Stimulated activated CD8-positive, alpha-beta memory T cell treated with anti-CD3 and anti-CD28 coated beads, Interleukin-2, amount 100 ng/mL, for 48 hours (primary cell): ENCODE measurements at regions not wholly inside any gene's neighbourhood (a gene's known extent, or its start where the extent isn't known, plus 50 kb on each side); places are given as distances from the start of the nearest gene placed in this dataset.
A peak's percentile ranks its signal among the peaks of the same experiment; 100 is the strongest.

Source experiments
- DNase-seq, 2 donors: peaks; one replicate each; pipeline ENCODE4 v3.0.0-alpha.2; 2020; ENCODE audit warnings: low read depth in 2 of 2

DNA sequence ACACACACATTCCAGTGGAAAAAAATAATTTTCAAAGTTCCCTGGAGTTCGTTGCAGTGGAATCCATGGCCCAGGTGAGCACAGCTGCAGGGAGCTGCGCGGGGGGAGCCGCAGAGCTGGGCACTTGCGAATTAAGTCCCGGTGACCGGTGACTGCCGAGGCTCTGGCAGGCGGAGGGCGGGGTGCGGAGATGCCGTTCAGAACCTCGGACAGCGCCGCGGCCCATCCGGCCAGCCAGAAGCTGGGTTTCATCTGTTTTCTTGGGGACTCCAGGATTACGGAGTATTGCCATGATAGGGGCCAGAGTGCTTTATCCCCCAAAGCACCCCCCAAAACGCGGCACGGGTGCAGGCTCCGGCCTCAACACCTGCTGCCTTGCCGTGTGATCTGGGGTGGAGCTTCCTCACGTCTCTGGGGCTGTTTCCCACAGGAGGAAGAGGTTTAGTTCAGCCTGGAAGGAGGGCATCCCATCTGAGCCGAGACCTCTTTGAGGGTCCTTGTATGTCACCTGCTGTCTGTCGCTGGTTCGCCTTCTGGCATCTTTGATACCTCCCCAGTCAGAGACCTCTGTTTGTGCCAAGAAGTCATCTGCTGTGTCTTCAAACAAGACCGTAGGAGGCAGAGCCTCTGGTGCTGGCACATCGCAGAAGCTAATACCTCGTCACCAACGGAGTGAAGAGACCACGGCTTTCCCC lies 99.4 kb downstream of the YTHDF1 start:
- no peak for DNase-seq

DNA sequence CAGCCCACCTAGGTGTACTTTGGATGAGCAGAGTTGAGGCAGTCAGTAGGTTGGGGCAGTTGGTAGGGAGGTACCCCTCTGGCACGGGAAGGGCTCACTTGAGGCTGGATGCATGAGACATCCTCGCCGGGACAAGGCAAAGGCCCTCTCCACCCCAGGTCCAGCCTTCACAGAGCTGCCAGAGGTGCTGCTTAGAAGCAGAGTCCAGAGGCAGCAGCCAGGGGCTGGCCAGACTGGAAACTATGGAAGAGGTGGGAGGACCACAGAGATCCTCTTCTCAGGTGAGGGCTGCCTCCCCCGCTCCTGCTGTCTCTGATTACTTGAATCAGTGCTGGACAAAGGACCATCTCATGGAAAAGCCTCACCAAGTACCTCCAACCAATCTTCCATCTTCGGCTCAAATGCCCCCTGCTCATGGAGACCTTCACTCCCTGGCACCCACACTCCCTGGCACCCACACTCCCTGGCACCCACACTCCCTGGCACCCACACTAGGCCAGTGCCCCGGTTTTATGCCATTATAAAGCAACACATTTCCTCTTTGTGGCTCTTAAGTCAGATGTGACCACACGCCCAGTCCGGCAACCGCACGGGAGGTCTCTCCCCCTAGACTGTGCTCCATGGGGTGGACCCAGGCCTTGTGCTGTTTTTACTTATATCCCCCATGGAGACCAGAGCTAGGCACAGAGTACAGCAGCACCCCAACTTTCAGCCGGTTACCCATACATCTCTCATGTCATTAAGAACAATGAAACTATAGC lies 100.1 kb downstream of the YTHDF1 start:
- DNase-seq, result no peak

DNA sequence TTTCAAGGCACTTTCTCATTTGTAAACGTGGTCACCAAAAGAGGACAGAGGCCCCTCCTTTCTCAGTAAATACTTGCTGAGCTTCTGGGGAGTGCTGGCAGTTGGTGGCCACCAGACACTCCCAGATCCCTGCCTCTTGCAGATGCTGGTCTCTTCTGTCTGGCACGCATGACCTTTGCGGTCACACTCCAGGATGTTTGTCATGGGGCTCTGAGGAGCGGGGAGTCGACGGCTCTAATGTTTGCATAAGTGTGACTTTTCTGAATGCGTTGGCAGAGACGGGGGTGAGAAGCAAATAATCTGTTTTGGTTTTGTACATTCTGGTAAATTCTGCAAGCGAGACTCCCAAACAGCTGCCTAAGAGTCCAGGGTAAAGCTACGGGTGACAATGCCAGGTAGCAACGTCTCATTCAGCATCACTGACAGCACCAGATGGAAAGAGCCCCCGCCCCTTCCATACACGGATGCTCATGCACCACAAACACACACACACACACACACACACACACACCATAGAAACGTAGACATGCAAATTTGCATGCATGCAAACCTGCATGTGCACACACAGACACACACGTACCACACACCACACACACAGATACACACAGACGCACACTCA lies 101.1 kb downstream of the YTHDF1 start:
- DNase-seq, result no peak

DNA sequence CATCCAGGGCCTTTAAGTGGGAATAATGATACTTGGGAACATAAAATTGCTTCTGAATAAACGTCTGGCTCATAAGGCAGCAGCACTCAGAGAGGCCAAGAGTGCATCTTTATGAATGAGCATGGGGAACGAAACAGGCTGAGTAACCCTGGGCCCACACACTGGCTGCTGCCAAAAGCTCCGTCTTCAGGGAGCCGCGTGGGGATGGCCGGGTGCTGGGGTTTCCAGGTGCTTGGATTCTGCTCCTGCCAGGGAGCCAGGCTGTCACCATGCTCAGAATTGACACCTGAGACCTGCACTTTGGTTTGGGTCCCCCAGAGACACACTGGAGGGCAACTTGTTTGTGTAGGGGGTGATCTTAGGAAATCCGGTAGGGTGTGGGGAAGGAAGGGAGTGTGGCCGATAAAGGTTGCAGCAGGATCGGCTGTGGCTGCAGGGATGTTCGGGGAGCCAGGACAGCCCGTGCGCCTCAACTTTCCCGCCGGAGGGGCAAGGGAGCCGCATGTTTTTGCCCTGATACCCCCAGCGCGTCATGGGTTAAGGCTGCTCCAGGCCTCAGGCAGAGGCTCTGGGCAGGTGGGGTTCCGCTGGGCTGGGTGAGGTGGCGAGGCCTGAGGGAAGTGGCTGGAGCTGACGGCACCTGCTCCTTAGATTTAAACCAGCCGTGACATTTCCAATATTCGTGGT lies 101.8 kb downstream of the YTHDF1 start:
- DNase-seq, result no peak

DNA sequence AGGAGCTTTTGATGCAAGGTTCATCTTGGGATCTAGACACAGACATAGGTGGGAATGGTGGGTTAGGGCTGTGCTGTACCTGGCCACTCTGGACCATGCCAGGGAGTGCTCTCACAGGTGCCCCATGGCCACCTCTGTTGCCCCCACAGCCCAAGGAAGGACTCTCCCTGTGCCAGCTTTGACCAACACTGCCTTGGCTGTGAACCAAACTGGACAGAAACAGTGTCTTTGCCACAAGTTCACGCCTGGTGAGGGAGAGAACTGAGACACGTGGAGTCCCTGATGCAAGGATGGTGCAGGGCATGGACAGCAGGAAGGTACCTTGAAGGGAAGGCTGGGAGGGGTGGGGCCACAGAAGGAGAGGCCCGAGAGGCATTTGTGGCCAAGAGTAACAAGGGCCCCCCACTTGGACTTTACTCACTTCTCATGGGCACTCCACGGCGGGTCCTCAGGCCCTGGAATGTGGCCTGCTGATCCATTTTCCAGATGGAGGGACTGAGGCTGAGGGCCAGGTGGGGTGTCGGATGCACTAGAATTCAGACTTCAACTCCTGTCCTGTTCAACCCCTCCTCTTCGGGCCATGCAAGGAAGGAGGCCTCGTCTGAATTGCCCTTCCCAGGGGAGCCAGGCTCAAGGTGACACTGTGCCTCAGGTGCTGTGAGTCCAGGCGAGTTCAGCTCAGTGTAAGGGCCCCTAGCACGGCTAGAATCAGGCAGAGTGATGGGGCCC lies 103.3 kb downstream of the YTHDF1 start:
- DNase-seq, result no peak

DNA sequence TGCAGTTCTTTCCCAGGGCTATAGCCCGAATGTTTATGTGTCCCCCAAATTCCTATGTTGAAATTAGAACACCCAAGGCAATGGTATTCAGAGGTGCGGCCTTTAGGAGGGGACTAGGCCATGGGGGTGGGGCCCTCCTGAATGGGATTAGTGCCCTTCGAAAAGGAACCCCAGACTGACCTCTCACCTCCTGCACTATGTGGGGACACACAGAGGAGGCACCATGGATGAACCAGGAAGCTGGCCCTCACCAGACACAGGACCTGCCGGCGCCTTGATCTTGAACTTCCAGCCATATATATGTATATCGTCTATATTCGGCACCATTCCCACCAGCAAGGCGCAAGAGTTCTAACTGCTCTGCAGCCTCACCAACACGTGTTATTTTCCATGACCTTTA lies 101.5 kb upstream of the BHLHE23 start:
- no peak for DNase-seq

DNA sequence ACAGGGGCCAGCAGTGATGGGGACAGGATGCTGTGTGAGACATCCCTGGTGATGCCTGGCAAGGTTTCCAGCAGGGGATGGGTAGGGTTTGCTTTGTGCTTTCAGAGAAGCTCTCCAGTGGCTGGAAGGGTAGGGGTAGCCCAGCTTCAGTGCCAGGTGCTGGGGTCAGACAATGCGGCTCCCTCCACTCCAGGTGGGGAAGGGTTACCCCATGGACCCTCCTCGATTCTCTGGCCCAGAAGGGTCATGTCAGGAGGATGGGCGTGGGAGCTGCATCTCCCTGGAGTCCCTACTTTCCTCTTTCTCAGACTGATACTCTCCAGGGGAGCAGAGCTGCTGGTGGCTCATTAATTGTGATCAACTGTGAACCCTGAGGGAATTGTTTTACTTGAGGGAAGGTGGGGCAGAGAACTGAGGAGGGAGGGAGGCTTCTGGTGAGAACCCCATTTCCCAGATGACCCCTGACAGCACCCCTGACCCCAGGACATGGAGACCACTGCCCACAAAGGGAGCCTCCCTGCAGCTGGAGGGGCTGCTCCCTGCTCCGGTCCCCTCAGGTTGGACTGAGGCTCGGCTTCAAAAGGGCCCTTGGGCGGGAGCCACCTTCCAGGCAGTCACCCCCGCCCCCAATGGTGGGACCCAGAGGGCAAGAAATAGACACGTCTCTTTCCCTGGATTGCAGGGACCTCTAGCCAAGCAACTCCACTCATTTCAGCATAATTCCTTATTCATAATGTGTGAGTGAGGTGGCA lies 100.9 kb upstream of the BHLHE23 start:
- no peak for DNase-seq

DNA sequence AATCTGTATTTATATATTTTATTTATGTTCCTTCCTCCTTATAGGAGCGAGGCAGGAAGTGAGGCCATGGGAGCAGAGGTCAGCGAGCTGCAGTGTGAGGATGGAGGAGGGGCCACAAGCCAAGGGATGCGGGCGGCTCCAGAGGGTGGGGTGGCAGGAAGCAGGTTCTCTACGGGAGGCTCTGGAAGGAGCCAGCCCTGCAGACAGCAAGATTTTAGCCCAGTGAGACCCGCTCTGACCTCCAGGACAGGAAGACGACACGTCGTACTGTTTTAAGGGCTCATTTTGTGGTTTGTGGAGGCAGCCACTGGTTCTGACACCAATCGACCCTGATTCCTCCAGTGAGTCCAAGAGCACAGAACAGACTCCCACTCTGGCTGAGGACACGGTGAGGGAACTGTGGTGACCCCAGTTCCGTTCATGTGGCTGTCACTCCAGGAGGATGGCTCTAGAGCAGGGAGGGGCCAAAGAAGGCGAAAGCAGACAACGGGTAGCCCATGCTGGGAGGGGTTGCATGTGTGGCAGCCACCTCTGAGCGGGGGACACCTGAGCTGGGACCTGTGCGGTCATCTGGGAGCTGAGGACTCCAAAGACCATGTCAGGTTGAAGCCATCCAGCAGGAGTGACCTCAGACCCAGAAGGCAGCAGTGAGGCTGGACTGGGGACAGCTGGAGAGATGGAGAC lies 100.1 kb upstream of the BHLHE23 start:
- DNase-seq, result no peak

DNA sequence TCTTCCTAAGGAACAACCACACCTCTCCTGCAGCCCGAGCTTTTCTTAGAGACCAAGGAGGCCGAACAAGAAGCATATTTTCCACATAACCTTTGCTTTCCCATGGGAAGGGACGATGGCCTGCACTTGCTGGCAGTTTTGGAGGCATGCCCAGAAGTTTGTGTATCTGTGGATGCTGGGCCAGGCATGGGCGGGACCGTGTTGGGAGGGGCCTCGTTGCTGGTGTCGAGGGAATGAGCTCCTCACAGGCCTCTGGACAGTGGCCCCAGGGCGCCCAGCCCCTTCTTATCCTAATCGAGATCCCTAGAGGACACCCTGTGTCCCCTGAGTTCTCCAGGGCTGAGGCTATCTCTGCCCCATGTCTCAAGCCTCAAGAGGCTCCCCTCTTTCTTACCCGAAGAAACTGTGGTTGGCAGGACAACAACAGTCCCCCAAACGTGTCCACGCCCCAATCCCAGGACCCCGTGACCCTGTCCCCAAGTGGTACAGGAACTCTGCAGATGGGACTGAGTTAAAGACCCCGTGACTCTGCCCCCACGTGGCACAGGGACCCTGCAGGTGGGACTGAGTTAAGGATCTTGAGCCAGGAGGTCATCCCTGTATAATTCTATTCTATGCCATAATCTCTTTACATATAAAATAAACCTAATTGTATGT lies 99.5 kb upstream of the BHLHE23 start:
- no peak for DNase-seq

DNA sequence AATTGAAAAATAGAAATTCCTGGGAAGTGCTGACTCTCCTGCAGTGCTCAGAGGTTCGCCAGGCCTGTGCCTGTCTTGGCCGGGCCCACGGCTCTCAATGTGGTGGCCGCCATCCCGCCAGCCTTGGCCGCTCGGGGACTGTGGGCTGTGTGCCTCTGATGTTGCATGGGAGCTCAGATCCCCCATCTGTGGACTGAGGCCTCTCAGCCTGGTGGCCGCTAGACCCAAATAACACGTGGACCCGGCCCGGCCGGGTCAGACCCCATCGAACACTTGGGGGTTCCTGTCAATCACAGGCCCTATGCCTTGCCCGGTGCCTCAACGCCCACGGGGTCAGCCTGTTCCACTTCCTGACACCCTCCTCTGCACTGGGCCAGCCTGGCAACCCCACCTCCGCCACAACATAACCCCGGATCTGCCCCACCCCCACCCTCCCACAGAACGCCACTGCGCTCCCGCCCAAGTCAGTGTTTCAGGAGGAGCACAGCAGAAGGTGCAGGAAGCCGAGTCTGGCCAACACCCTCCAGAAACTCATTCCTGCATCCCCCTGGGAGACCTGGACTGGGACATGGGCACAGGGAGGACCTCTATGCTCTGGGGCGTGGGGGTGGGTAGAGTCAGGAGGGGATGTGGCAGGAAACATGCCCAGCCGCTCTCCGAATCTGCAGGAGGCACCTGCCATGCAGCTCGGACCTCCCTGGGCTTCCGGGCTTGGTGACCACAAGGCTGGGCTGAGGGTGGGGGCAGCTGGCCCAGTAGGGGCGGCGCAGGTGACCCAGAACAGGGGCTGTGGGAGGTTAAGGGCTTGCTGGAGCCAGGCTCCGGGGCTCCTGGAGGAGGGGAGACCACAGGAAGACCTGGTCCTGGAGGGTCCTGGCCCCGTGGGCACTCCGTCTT lies 98.7 kb upstream of the BHLHE23 start:
- no peak for DNase-seq

DNA sequence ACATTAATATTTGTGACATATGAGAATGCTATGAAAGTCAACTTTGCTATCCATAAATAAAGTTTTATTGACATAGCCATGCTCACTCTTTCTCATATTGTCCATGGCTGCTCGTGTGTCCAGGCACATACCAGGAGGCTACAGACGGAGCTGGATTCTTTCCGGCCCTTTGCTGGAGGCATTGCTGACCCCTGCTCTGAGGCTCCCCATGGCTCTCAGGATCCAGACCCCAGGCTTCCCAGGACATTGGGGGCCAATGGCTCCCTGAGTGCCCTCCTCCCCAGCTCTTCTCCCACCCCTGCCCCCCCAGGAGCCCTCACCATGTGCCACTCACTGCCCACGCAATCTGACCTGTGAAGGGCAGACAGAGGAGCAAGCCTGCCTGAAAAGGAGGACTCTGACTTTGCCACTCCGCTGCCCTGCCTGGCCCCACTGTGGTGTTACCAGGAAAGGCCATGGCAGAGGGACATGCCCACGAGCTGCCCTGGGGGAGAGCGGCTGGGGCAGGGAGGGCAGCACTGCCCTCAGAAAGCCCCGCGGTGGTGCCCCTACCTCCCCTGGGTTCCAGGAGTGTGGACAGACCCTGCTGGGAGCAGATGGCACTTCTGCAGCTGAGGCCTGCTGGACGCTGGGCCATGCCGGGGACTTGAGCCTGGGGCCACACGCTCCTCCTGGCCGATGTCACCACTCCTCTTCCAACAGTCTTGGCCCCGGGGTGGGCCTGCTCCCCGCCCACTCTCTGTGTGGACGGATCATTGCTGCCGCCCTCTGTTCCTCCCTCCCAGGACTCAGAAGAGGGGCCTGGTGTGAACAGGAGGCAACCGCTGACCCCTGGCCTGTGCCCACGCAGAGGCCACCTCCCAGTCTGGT lies 97.8 kb upstream of the BHLHE23 start:
- DNase-seq, result no peak

DNA sequence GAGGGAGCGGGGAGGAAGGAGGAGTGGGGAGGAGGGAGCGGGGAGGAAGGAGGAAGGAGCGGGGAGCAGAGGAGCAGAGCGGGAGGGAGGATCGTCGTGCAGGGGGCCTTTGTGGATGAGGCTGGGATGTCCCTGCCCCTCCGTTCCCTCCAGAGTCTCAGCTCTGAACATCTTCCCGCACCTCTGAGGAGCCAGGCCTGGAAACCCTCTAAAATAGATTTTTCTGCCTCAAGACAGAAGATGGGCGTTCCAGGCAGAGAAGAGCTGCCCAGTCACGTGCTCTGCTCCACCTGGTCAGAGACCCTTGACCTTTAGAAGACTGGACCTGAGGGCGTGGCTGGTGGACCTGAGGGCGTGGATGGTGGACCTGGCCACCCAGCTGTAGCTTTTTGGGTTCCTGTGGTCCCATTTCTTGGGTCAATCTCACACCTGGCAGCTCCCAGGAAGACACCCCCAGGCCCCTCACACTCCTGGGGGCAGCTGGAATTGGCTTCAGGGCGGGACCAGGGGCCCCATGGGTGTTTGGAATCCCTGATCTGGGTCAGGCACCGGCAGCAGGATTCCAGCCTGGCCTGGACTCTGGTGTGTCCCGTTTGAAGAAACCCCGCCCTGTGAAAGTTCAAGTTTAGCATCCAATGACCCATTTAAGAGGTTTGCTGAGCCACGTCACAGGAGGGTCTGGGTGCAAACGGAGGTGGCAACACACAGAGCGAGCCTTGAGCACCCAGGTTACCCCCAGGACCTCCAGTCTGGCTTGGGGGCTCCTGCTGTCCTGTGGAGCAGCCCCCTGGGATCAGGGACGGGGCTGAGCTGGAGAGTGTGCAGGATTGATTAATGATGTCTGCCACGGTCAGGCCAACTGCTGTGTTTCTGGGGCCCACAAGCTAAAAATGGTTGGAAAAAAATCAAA lies 96.9 kb upstream of the BHLHE23 start:
- no peak for DNase-seq

DNA sequence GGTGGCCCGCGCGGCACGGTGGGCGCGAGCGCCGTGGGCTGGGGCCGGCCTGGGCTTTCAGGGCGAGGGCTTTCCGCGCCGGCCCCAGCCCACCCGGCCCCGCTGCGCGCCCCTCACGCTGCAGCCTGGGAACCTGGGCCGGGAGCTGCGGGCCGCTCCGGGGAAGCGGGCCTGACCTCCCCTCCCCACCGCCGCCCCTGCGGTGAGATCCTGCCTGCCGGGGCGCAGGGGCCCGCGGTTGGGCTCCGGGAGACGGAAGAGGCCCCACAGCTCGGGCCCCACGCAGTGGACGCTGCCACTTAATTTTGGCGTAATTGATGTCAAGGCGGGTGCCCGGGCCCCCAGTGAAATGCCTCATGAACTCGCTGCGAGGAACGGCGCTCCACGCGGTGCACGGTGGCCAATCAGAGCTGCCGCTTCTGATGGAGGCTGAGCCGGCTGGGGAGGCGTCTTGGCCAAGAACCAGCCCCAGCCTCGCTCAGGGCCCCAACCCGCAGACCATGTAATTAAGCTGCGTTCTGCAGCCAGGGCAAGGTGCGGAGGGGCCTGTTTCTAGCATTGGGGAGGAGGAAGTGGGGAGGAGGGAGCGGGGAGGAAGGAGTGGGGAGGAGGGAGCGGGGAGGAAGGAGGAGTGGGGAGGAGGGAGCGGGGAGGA lies 96.1 kb upstream of the BHLHE23 start:
- peak; percentile 44 to 55 for DNase-seq

DNA sequence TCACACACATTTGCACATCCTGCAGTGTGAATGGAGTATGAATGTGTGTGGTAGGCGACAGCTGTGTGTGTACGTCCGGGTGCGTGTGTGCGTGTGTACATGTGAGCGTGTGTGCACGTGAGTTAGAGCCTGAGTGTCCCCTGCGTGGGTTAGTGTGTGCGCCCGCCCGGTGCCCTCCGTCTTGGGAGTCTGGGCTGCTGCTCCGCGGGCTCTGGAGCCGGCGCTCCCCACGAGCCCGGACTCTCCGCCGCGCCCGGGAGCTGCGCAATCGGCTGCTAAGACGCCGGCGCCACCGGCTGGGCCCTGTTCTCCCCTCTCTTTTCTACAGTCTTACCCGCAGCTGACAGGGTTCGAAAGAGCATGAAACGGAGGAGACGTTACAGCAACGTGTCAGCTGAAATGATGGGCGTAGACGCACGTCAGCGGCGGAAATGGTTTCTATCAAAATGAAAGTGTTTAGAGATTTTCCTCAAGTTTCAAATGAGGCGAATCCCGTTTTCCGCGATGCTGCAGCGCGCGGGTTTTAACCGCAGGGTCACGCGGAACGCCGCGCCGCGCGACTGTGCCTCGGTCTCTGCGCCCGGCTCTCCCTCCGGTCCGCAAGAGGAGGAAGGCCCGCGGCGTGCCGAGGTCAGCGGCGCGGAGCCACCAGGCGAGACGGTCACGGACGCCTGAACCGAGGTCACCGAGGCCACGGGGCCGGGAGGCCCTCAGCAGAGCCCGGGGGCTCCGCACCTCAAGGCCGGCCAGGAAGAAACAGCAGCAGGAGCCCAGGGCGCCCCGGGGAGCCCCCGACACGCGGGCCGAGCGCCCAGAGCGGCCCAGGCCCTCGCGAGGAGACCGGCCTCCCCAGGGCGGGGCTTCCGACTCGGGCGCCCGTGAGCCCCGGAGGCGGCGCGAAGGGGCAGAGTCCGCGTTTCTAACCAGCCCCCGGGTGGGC lies 95.3 kb upstream of the BHLHE23 start:
- peak; percentile 44 to 46 for DNase-seq
